Loucy (cell line): ENCODE measurements at regions not wholly inside any gene's neighbourhood (a gene's known extent, or its start where the extent isn't known, plus 50 kb on each side); places are given as distances from the start of the nearest gene placed in this dataset.
"Not testable (repeated sequence)": the region's sequence is repeated elsewhere in the genome, so short reads cannot be mapped to it uniquely, and the experiment has no call there.

Experiments used
- H2AFZ ChIP-seq: fragments of 200-600 bp; sonication (generic); 2 replicates; pipeline ENCODE4 v1.6.0; 2016; ENCODE audit warnings: antibody characterized with exemption, mild to moderate bottlenecking, low read length, moderate library complexity
- H3F3A ChIP-seq: fragments of 200-600 bp; 2 replicates; pipeline ENCODE4 v1.6.0; 2016; ENCODE audit warnings: antibody characterized with exemption, low read depth, mild to moderate bottlenecking
- H3K27me3 ChIP-seq: fragments of 200-600 bp; sonication (generic); 2 replicates; pipeline ENCODE4 v1.6.1; 2014; ENCODE audit warnings: low read length, mild to moderate bottlenecking; ENCODE audit not compliant: insufficient read depth, poor library complexity, severe bottlenecking
- H3K36me3 ChIP-seq: fragments of 200-600 bp; sonication (generic); 2 replicates; pipeline ENCODE4 v1.6.1; 2016; ENCODE audit warnings: low read length; ENCODE audit not compliant: insufficient read depth
- H3K4me1 ChIP-seq: fragments of 200-600 bp; sonication (generic); 2 replicates; pipeline ENCODE4 v1.5.1; 2014; ENCODE audit warnings: low read length, mild to moderate bottlenecking; ENCODE audit not compliant: insufficient read depth, poor library complexity, severe bottlenecking
- H3K4me2 ChIP-seq: fragments of 200-600 bp; sonication (generic); 2 replicates; pipeline ENCODE4 v1.6.0; 2014; ENCODE audit warnings: antibody characterized with exemption, low read length, low read depth, mild to moderate bottlenecking; ENCODE audit not compliant: poor library complexity, severe bottlenecking
- H3K4me3 ChIP-seq: fragments of 200-600 bp; sonication (generic); 2 replicates; pipeline ENCODE4 v1.5.1; 2014; ENCODE audit warnings: low read length, mild to moderate bottlenecking, mixed read lengths; ENCODE audit not compliant: poor library complexity, severe bottlenecking
- H3K79me2 ChIP-seq: fragments of 200-600 bp; sonication (generic); 2 replicates; pipeline ENCODE4 v1.6.1; 2014; ENCODE audit warnings: low read length; ENCODE audit not compliant: insufficient read depth
- H3K9ac ChIP-seq: fragments of 200-600 bp; sonication (generic); 2 replicates; pipeline ENCODE4 v1.6.0; 2014; ENCODE audit warnings: mild to moderate bottlenecking, low read depth, low read length, moderate library complexity; ENCODE audit not compliant: poor library complexity, severe bottlenecking
- H3K9me2 ChIP-seq: fragments of 200-600 bp; sonication (generic); replicated peaks from 2 replicates; pipeline ENCODE4 v1.6.1; 2016; ENCODE audit warnings: low read depth, low read length, mixed read lengths
- H3K9me3 ChIP-seq: fragments of 200-600 bp; sonication (generic); 2 replicates; pipeline ENCODE4 v1.6.1; 2014; ENCODE audit warnings: mild to moderate bottlenecking, antibody characterized with exemption, low read length, low read depth; ENCODE audit not compliant: insufficient read depth
- H4K20me1 ChIP-seq: fragments of 200-600 bp; sonication (generic); 2 replicates; pipeline ENCODE4 v1.6.0; 2014; ENCODE audit warnings: antibody characterized with exemption, low read length, mild to moderate bottlenecking; ENCODE audit not compliant: insufficient read depth, poor library complexity, severe bottlenecking
- EZH2phosphoT487 ChIP-seq: fragments of 200-600 bp; IDR thresholded peaks from 2 replicates; pipeline ENCODE4 v1.6.1; 2018; ENCODE audit warnings: antibody characterized with exemption, mild to moderate bottlenecking, moderate library complexity, borderline replicate concordance
- TF ChIP-seq, protein P1 (sequence below): fragments of 200-600 bp; sonication (generic); conservative IDR thresholded peaks from 2 replicates; pipeline ENCODE4 v1.5.1; 2014; ENCODE audit warnings: mild to moderate bottlenecking, antibody characterized with exemption, low read length

GRCh38 chr2:200109421-200109820 is 154.0 kb downstream of the MAIP1 start:
- no peak overlapping the region for H3K9ac ChIP-seq
- no peaks in the 10 kb centered on the region for H3K79me2 ChIP-seq
- no peak overlapping the region for H2AFZ ChIP-seq
- TF ChIP-seq, protein P1, sequence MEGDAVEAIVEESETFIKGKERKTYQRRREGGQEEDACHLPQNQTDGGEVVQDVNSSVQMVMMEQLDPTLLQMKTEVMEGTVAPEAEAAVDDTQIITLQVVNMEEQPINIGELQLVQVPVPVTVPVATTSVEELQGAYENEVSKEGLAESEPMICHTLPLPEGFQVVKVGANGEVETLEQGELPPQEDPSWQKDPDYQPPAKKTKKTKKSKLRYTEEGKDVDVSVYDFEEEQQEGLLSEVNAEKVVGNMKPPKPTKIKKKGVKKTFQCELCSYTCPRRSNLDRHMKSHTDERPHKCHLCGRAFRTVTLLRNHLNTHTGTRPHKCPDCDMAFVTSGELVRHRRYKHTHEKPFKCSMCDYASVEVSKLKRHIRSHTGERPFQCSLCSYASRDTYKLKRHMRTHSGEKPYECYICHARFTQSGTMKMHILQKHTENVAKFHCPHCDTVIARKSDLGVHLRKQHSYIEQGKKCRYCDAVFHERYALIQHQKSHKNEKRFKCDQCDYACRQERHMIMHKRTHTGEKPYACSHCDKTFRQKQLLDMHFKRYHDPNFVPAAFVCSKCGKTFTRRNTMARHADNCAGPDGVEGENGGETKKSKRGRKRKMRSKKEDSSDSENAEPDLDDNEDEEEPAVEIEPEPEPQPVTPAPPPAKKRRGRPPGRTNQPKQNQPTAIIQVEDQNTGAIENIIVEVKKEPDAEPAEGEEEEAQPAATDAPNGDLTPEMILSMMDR: no peak
- no peak for TF ChIP-seq EZH2phosphoT487
- no peaks in the 10 kb centered on the region for H3K36me3 ChIP-seq
- H3K9me3 ChIP-seq: no peaks in the 10 kb centered on the region
- H3K4me2 ChIP-seq: no peak overlapping the region
- H3K4me1 ChIP-seq: no peaks in the 10 kb centered on the region
- H3K9me2 ChIP-seq: no peaks in the 10 kb centered on the region
- H3K4me3 ChIP-seq: no peak overlapping the region
- no peaks in the 10 kb centered on the region for H3K27me3 ChIP-seq
- no peaks in the 10 kb centered on the region for H4K20me1 ChIP-seq
- H3F3A ChIP-seq: no peaks in the 10 kb centered on the region

- Histone ChIP-seq H3K79me2 (no peaks in the 10 kb centered on the region), H2AFZ (no peak overlapping the region), H3K36me3 (no peaks in the 10 kb centered on the region), H3K4me1 (no peaks in the 10 kb centered on the region), H3K27me3 (no peaks in the 10 kb centered on the region), H3K9me3 (no peaks in the 10 kb centered on the region), H3K4me2 (no peak overlapping the region), H3K9me2 (no peaks in the 10 kb centered on the region), H3K4me3 (no peak overlapping the region), H3F3A (no peaks in the 10 kb centered on the region), H3K9ac (no peak overlapping the region), H4K20me1 (no peaks in the 10 kb centered on the region)
- no peak for TF ChIP-seq EZH2phosphoT487
- TF ChIP-seq, protein P1: no peak
Observed at GRCh38 chr2:200110381-200110780, 155.0 kb downstream of the MAIP1 start.

- H3F3A ChIP-seq, H3K36me3 ChIP-seq, H3K79me2 ChIP-seq: not testable (repeated sequence)
Observed at GRCh38 chr2:200113016-200113799, 157.8 kb downstream of the MAIP1 start.

GRCh38 chr2:200119236-200119635 is 163.9 kb downstream of the MAIP1 start:
- no peak overlapping the region for H3K4me2 ChIP-seq
- H3K36me3 ChIP-seq: no peaks in the 10 kb centered on the region
- no peaks in the 10 kb centered on the region for H3K9me3 ChIP-seq
- TF ChIP-seq, protein P1: no peak
- TF ChIP-seq EZH2phosphoT487: no peak
- no peak overlapping the region for H3K9ac ChIP-seq
- no peaks in the 10 kb centered on the region for H4K20me1 ChIP-seq
- no peaks in the 10 kb centered on the region for H3F3A ChIP-seq
- no peak overlapping the region for H3K4me3 ChIP-seq
- no peaks in the 10 kb centered on the region for H3K27me3 ChIP-seq
- no peaks in the 10 kb centered on the region for H3K9me2 ChIP-seq
- H3K79me2 ChIP-seq: no peaks in the 10 kb centered on the region
- H3K4me1 ChIP-seq: no peaks in the 10 kb centered on the region
- no peak overlapping the region for H2AFZ ChIP-seq

More at GRCh38 chr2:200113016-200113799, 157.8 kb downstream of the MAIP1 start:
- not testable (repeated sequence) for H3K27me3 ChIP-seq, H3K4me2 ChIP-seq, H3K9ac ChIP-seq, H3K9me3 ChIP-seq, H4K20me1 ChIP-seq, H3K9me2 ChIP-seq, H2AFZ ChIP-seq, H3K4me1 ChIP-seq, H3K4me3 ChIP-seq
